GM19438 (cell line): ENCODE measurements at regions not wholly inside any gene's neighbourhood (a gene's known extent, or its start where the extent isn't known, plus 50 kb on each side); places are given as distances from the start of the nearest gene placed in this dataset.
A peak's percentile ranks its signal among the peaks of the same experiment; 100 is the strongest.
"Not testable (repeated sequence)": the region's sequence is repeated elsewhere in the genome, so short reads cannot be mapped to it uniquely, and the experiment has no call there.

ENCODE experiments used
- ATAC-seq: cut with Tn5 transposase; IDR thresholded peaks from one replicate; pipeline ENCODE4 v1.9.1; 2021; ENCODE audit warnings: low read depth; ENCODE audit not compliant: unreplicated experiment

GRCh38 chr16:73973174-73973573 is 323.4 kb upstream of the PSMD7 start:
- ATAC-seq, result no peak

DNA sequence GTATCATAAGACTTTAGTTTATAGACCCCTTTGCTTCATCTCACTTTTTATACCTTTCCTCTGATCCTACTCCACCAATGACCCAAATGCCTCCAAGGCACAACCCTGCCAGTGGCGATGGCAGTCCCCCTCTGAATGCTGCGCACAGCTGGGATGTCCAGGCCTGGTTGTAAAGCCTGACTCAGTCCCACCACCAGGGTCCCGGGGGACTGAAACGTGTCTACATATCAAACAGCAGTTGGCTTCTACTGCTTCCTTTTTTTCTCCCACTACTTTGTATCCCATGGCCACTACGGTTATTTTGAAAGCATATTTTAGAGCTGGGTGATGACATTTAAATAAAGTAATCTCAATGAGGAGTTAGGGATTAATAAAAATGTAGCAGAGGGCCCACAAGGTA is 329.8 kb upstream of the PSMD7 start:
- ATAC-seq, result no peak

GRCh38 chr16:73965591-73965990 is 331.0 kb upstream of the PSMD7 start:
- ATAC-seq, result no peak

- ATAC-seq, result peak; percentile 66
These were observed 339.8 kb upstream of the PSMD7 start for GRCh38 chr16:73956587-73957494.

DNA sequence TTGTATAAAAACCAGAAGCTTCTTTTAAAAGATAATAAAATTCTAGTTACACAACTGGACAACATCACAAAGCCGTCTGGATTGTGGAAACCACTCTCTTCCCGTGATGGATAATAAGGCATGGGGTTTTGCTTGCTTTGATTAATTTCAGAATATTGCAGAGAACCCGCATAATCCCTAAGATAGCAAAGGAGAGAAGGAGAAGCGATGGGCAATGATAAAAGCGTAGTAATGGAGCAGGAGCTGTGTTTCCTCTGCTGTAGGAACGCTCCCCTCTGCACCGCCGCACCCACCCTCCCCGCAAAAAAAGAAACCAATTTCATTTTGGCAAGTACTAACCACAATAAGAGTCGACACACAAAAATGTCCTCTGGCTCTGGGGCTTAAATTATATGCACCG is 340.9 kb upstream of the PSMD7 start:
- no peak for ATAC-seq

DNA sequence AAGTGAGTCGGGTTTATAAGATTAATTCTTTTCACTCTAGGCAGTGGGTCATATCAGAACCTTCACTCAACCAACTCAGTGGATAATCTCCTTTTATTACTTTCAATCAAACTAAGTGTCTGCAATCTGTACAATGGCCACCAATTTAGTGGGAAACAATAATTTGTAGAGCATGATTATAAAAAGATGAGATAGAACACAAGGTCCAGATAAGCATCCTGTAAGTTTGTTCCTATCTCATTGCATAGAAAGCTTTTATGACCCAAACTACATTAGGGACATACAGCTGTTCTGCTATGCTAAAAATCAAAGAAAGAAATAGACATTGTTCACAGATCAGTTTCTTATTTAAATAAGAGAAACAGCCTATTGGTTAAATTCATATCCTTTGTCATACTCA is 341.4 kb upstream of the PSMD7 start:
- no peak for ATAC-seq

DNA sequence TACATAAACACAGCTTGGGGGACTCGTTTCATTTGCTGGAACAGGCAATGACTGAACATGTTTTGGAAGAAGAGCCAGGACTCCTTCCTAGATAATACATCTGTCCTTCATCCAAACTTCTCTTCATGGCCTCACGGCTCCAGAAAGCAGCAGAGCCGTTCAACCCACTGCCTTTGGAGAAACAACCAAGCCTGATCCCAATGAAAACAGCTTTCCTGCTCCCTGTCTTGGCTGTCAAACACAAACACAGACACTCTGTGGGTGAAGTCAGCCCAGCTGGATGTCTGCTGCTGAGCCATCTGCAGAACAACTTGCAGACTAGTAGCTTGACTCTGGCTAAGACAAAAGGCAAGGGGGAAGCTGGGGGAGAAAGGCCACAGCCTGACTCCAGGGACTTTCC is 345.1 kb upstream of the PSMD7 start:
- ATAC-seq, result no peak

- ATAC-seq, result no peak
These were observed 346.9 kb upstream of the PSMD7 start for GRCh38 chr16:73949574-73950320.

- no peak for ATAC-seq
These were observed 351.0 kb upstream of the PSMD7 start for GRCh38 chr16:73945631-73946030.

DNA sequence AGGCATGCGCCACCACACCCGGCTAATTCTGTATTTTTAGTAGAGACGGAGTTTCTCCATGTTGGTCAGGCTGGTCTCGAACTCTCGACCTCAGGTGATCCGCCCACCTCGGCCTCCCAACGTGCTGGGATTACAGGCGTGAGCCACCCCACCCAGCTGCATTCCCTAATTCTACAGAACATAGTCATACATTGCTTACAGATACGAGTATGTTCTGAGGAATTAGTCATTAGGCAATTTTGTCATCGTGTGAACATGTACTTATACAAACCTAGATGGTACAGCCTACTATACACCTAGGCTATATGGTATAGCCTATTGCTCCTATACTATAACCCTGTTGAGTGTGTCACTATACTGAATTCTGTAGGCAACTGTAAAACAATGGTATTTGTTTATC is 353.4 kb upstream of the PSMD7 start:
- ATAC-seq, result not testable (repeated sequence)

DNA sequence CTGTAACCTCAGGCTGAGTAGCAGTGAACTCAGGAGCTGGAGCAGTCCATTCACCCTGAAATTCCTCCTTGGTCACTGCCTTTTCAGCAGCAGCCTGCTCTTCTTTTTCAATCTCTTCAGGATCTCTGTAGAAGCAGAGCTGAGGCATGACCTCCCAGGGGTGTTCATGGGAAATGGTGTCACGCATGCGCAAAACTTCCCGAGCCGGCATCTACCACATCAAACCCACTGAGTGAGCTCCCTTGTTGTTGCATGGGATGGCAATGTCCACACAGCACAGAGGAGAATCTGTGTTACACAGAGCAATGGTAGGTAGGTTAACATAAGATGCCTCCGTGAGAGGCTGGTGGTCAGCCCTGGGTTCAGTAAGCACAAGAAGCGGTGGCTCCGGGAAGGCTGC is 355.8 kb upstream of the PSMD7 start:
- not testable (repeated sequence) for ATAC-seq

GRCh38 chr16:73923951-73924350 is 372.7 kb upstream of the PSMD7 start:
- ATAC-seq, result no peak

DNA sequence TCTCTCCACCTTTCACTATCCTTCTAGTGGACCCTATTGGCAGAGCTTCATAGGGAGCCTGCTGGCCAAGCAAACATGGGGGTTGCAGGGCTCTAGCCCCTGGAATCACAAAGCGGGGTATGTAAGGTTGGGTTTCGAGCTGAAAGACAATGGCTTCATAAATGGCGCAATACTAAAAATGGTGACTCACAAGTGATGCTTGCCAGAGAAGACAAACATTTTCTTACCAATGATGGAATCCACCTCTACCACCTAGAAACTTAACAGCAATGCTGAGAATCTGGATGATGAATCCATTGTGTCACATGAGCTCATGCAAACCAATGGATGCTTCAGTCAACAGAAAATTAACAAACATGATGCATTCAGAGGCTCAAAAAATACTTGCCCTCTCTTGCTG is 375.3 kb upstream of the PSMD7 start:
- ATAC-seq, result no peak

DNA sequence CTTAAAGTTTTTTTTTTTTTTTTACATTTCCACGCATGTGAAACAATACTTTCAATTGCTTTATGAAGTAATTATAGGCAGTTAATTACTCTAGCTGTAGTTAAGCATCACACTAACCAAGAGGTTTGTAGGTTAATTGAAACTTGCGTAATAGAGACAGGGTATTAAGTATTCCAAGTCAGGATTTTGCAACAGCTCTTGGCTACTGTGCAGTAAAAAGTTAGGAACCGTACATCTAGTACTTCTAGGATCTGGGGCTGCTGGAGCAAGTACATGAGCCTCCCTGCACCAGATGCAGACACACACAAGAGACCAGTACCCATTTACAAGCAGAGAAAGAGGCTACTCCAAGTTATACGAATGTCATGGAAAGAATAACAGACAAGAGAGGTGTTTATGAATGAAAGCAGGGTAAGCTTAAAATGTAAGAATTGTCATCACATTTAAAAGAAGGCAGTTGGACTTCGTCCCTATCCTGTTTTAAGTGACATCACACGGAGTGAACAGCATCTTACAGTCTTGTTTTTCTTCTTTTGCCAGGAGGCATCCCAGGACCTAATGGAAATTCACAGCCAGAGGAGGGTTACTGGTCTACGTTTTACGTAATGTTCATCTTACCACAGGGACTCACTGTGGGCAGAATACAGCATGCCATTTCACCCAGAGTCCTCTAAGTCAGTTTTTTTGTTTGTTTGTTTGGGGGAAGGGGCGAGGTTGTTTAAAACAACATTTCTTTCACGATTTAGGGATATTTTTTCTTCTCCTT is 379.6 kb upstream of the PSMD7 start:
- ATAC-seq, result no peak

DNA sequence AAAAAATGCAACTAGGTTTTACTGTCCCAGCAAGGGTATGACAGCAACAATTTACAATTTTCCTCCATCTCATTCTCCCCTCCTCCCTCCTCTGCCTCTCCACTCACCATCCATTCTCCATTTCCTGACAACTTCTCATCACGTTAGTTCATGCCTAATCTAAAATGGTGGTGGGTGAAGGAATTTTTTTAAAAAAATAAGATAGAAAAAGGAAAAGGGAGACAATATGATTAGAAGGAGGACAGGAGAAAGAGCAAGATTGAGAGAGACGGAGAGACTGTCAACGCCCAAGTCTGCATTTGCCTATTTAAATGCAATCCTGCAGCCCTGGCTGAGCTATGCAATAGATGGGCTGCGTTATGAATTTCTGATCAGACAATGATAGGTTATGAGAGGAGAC is 380.7 kb upstream of the PSMD7 start:
- no peak for ATAC-seq

DNA sequence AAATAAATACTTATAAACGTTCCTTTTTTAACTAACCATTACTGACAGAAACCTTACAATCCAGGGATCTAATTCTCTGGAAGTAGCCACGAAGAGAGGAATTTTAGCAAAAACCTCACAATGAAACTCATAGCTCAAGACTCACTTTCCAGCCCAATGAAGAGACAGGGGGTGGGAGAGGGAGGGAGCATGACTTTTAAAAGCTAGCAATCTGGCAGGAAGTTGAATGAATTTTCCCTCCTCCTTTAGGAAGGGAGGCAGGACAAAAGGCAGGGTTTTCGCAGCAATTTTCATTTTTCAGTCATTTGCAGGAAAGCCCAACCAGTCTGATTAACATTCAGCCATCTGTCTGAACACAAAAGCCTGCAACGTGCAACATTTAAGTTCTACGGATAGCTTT is 381.5 kb upstream of the PSMD7 start:
- no peak for ATAC-seq

DNA sequence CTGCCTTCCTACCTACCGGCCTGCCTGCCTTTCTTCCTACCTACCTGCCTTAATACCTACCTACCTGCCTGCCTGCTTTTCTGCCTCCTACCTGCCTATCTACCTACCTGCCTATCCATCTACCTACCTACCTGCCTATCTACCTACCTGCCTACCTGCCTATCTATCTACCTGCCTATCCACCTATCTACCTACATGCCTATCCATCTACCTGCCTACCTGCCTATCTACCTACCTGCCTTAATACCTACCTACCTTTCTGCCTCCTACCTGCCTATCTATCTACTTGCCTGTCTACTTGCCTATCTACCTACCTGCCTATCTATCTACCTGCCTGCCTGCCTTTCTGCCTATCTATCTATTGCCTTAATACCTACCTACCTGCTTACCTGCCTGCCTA is 383.8 kb upstream of the PSMD7 start:
- ATAC-seq, result no peak

DNA sequence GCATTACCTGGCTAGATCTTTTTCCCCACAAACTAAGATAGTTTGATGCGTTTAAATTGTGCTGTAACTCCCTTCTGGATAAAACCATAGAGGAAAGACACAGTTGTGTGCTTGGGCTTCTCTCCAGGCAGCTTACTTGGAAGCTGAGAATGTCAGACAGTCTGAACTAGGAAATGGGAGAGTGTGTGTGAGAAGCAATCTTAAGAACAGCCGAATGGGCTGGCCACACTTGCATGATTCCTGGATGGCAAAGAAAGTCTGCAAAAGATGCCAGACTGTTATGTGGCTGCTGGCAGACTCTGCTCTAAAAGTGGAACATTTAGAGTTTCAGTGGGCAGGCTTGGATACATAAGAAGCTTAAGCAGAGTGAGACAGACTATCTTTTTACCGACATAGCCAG is 384.3 kb upstream of the PSMD7 start:
- ATAC-seq, result no peak

GRCh38 chr16:73909529-73910035 is 387.0 kb upstream of the PSMD7 start:
- no peak for ATAC-seq

DNA sequence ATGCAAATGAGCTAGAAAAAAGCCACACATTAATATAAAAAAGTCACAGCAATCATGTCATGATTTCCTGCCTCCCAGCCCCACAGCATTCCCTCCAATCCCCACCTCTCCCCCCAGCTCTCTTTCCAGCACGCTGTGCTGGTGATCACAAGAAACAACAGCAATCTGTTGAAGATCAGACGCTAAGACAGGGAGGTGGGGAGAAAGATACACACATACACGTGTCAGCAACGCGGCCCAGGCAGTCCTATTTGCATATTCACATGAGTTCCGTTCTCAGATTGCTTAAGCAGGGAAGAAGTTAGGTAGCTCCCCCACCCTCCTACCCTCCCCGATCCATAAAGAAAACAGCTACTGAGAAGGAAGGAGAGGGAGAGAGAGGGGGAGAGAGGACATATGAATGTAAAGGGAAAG is 405.5 kb upstream of the PSMD7 start:
- ATAC-seq, result no peak
